Right lobe of liver (tissue), 4 donors: ENCODE measurements at regions not wholly inside any gene's neighbourhood (a gene's known extent, or its start where the extent isn't known, plus 50 kb on each side); places are given as distances from the start of the nearest gene placed in this dataset.

ENCODE experiments used
- POLR2A ChIP-seq: fragments of 450-650 bp; IDR thresholded peaks from one replicate; pipeline ENCODE4 v1.6.1; 2017; ENCODE audit warnings: antibody characterized with exemption, mild to moderate bottlenecking
- TF ChIP-seq, protein P1 (sequence below), 4 donors: fragments of 200-600 bp in 3 of 4; fragments of 450-650 bp in 1 of 4; IDR thresholded peaks; one replicate each; pipeline versions ENCODE4 v1.5.1 to v1.8.0; 2016 to 2022; ENCODE audit warnings: antibody characterized with exemption in 4 of 4, mild to moderate bottlenecking in 2 of 4
- donor health status: DM: no; HTN: no; CAD: no.
- donor health status: DM: no; HTN: no; CAD: no.
- donor health status: DM: no; HTN: yes; CAD: no.

DNA sequence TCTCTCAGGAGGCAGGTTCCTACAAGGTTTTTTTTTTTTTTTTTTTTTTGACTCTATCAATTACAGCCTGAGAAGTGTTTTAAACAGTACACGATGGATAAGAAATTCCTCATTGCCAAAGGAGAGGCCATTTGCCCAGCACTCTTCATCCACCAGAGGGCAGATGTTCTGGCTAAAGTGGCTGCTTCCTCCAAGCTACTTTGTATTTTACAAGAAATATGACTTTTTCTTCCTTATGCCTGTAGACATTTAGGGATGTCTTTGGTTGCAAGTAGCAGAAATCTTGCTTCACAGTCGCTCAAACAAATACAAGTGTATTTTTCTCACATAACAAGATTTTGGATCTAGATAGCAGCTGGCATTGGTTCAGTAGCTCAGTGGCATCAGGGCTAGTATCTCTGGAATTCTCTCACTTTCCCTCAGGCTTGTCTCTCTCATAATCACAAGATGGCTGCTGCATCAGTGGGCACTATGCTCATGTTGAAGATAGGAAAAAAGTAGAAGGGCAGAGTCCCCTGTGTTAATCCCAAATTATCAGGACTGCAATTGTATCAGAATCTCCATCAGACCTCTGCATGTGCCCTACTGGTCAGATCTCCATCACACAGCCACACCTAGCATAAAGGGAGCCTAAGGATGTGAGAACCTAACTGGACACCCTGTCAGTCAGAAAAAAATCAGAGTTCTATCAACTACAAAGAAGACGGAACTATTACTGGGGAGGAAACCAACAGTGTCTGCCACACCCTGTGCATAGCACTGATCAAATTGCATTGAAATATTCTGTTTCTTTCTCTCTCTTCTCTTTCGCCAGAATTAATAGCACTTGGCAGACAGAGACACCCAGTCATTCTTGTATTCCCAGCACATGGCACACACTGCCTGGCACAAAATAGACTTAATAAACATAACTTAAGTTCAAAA lies 138.9 kb upstream of the COL8A1 start:
- TF ChIP-seq, protein P1, sequence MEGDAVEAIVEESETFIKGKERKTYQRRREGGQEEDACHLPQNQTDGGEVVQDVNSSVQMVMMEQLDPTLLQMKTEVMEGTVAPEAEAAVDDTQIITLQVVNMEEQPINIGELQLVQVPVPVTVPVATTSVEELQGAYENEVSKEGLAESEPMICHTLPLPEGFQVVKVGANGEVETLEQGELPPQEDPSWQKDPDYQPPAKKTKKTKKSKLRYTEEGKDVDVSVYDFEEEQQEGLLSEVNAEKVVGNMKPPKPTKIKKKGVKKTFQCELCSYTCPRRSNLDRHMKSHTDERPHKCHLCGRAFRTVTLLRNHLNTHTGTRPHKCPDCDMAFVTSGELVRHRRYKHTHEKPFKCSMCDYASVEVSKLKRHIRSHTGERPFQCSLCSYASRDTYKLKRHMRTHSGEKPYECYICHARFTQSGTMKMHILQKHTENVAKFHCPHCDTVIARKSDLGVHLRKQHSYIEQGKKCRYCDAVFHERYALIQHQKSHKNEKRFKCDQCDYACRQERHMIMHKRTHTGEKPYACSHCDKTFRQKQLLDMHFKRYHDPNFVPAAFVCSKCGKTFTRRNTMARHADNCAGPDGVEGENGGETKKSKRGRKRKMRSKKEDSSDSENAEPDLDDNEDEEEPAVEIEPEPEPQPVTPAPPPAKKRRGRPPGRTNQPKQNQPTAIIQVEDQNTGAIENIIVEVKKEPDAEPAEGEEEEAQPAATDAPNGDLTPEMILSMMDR (IDR thresholded peaks at IDR 0.05), result peak; percentile 45 to 65 (median 60)
- TF ChIP-seq POLR2A, result no peak
